T-helper 2 cell (primary cell): ENCODE measurements at regions not wholly inside any gene's neighbourhood (a gene's known extent, or its start where the extent isn't known, plus 50 kb on each side); places are given as distances from the start of the nearest gene placed in this dataset.
A peak's percentile ranks its signal among the peaks of the same experiment; 100 is the strongest.
"Not testable (repeated sequence)": the region's sequence is repeated elsewhere in the genome, so short reads cannot be mapped to it uniquely, and the experiment has no call there.

ENCODE experiments used
- DNase-seq, 5 experiments: peaks; one replicate each; pipeline versions ENCODE4 v3.0.0 to v3.0.0-alpha.2; 2012 to 2022

GRCh38 chr13:94902722-94903407, 190.5 kb upstream of the SOX21 start:
- DNase-seq, result no peak

GRCh38 chr13:94901070-94901469, 188.7 kb upstream of the SOX21 start:
- no peak for DNase-seq

DNA sequence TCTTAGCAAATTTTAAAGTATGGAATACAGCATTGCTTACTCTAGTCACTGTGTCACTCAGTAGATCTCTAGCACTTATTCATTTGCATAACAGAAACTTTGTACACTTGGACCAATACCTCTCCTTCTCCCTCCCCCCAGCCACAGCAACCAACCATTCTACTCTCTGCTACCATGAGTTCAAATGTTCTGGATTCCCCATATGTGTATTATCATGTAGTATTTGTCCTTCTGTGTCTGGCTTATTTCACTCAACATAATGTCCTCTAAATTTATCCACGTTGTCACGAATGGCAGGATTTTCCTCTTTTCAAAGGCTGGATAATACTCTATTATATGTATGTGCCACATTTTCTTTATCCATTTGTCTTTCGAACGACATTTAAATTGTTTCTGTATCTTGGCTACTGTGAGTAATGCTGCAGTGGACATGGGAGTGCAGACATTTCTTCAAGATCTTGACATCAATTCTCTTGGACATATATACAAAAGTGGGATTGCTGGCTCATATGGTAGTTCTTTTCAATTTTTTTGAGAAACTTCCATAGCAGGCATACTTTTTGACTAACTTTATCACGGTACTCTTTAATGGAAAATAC, 184.5 kb upstream of the SOX21 start:
- DNase-seq, result no peak

DNA sequence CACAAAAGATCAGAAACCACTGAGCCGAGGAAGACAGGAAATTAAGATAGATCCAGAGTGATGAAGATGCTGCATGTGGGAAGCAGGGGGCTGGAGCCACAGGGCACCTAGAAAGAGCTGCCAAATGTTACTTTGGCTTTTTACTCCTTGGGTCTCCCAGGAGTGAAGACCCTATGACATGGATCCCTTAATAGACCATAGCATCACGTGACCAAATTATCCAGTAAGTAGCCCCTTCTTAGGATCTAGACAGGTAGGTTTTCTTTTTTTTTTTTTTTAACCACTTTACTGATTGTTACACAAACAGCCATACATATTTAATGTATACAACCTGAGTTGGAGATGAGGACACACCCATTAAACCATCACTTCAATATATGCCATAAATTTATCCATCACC, 183.9 kb upstream of the SOX21 start:
- DNase-seq, result no peak

DNA sequence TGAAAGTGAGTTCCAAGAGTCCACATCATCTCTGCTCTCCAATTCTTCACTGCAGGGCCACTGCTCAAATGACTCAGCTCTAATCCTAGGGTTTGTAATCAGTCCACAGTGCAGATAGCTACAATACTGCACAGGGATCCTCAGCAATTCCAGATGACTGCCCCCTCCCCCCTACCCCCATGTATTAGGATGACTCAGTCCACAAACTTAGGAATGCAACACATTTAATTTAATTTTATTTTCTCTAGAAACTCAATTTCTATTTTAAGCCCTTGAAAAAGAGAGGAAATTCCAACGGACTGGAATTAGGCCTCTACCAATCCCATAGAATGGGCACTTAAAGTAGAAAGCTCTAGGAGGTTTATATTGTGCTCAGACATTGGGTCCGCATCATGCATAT, 173.8 kb upstream of the SOX21 start:
- no peak for DNase-seq

- DNase-seq, result no peak
Observed at GRCh38 chr13:94880463-94880862, 168.1 kb upstream of the SOX21 start.

DNA sequence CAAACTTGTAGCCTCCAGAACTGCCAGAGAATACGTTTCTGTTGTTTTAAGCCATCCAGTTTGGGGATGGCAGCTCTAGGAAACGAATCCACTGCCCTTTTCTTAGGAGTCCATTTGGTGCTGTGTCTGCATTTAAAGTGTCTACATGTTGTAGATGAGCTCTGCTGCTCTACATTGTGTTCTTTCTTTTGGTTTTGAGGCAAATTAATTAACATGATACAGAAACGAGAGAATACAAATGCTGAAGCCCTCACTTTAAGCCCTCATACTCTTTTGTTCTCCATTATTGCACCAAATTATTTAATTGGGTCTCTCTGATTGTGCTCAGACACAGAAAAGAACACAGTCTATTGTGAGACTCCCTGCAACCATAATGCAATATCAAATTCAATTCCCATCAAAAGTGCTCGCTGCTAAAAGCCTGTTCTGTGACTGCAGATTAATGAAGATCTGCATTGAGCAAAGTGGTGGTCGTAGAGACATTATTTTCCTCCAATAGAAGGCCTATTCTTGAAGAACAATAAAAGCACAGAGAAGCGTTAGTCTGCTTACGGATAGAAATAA, 166.3 kb upstream of the SOX21 start:
- no peak for DNase-seq

DNA sequence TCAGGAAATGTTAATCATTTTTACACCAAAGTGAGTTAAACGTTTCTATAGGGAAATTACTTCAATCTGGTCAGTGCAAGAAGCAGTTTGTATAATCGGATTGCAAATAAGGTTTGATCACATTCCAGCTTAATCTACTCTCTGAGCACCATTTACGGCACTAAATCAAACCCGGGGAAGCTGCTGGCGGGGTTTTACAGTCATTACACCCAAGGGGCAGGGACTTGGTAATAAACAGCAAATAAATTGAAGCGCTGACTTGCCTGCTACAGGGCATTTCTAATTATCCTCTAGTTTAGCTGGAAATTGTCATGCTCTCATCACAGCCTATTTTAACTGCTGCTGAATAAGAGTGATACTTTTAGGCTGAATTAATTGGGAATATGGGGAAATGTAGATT, 152.1 kb upstream of the SOX21 start:
- DNase-seq, result no peak

DNA sequence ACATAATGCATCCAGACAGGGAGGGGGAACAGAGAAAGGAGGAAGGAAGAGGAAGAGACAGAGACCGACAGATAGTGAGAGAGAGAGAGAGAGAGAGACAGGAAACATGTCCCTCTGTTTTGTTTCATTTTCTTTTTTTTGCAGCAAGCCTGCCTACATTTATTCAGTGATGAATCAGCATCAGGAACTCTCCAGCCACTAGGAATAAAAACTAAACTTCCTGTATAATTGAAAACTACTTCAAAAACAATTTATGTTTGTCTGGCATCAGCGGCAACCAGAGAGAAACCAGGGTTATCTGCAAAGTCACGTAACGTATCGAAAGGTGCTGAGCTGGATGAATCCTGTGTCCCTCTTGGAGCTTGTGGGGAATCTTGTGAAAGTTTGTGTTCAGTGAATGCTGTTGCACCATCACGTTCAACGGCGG, 148.6 kb upstream of the SOX21 start:
- peak in 1 of 5 experiments; percentile 48 for DNase-seq

- DNase-seq, result no peak
Observed at GRCh38 chr13:94859811-94860210, 147.5 kb upstream of the SOX21 start.

DNA sequence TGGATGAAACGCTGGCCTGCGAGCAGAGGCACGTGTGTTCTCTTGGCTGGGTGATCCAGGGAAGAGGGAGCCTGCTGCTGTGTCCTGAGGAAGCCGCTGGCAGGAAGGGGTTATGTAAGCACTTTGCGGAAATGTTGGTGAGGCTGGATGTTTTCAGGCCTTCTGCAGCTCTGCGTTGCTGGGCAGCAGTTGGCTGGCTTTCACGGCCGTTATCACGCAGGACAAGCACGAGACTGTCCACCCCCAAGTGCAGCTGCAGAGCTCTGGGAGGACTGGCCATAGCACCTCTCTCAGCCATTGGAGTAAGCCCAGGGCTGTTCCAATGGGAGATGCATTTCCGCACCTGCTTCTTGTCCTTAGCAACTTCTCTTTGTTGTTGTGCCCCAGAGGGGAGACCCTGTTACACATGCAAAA, 146.9 kb upstream of the SOX21 start:
- no peak for DNase-seq

- no peak for DNase-seq
Observed at GRCh38 chr13:94858856-94859255, 146.5 kb upstream of the SOX21 start.

GRCh38 chr13:94854688-94855087, 142.3 kb upstream of the SOX21 start:
- peak in 1 of 5 experiments; percentile 39 for DNase-seq

DNA sequence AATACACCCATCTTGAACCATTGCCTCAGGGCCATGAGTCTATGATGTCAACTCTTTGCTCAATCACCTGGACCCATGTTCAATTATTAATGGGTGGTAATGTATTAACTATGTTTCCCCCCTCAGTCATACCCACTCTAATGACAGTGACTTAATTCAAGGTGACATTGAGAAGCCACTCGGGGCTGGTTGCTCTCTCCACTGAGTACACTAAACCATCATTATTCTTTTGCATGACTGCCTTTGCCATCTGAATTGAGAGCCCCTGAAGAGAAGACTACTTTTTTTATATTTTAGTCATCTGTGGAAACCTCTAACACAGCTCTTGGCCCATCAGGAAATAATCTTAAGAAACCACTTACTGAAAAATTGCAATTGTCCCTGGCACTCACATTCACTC, 139.2 kb upstream of the SOX21 start:
- no peak for DNase-seq

DNA sequence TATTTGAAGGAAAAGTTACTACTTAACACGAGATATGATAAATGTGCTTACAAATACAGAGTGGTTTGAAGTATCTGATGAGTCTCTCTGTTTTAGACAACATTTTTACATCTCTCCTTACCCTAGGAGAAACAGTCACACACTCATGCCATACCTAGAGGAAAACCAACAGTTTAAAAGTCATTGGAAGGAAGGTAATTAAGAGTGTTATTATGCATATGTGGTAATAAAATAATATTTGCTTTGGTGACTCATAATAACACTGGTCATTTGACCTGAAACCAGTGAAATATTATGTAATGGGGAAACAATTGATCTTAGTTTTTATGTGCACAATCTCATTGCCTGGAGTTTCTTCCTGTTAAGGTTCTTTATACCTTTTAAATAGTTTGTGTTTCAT, 136.9 kb upstream of the SOX21 start:
- no peak for DNase-seq

DNA sequence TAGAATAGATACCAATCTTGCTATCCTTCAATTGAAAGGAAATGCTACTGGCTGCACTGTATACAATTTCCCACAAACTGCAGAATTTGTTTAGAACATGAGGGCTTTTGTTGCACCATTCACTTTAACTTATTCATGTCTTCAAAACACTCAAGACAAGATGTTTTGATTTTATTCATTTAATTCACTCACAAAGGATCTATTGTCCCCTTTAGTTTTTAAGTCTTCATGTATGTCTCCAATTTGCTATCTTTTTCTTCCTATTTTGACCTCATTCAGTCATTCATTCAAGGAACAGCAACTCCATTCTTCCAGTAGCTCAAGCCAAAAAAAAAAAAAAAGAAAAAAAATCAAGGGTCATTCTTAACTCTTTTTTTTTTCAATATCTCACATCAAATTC, 130.6 kb upstream of the SOX21 start:
- no peak for DNase-seq

- not testable (repeated sequence) for DNase-seq
Observed at GRCh38 chr13:94837056-94837455, 124.7 kb upstream of the SOX21 start.

DNA sequence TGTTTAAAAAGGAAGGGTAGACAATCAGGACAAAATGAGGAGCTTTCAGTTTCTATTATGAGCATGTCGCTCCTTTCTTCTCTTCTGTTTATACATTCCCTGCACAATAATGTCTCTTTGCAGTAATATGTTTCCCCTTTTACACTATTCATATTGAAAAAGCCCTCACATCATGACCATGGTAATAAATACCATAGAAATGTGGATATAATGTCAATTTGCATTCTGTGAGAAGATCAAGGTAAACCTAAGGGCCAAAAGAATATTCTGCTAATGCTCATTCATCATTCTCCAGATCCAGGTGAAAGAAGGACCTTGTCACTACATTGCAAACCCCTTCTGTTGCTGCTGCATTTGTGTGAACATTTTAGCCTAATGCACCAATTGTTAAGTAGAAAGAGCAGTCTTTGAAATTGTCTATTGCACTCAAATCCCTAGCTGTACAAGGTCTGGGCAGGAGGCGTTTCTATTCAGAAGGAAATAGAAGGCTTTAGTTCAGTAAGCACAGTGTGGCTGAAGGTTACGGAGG, 117.6 kb upstream of the SOX21 start:
- DNase-seq, result no peak

- no peak for DNase-seq
Observed at GRCh38 chr13:94829185-94829836, 117.0 kb upstream of the SOX21 start.

DNA sequence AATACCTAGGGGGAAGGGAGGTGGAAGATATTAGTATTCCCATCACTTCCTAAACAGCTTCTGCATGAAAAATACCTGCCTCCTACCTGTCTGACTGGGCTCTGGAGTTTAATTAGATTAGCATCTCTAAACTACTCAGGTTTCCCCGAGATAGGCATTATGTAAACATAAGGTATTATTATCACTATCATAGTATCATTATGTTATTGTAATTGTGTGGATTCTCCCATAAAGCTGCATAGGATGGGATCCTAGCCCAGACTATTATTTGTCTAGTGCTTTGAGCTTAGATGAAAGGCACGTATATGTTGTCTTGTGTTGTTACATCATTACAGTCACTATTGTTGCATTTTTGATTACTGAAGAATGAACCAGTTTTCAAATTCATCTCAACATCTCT, 115.2 kb upstream of the SOX21 start:
- no peak for DNase-seq

- DNase-seq, result no peak
Observed at GRCh38 chr13:94825507-94825906, 113.2 kb upstream of the SOX21 start.

DNA sequence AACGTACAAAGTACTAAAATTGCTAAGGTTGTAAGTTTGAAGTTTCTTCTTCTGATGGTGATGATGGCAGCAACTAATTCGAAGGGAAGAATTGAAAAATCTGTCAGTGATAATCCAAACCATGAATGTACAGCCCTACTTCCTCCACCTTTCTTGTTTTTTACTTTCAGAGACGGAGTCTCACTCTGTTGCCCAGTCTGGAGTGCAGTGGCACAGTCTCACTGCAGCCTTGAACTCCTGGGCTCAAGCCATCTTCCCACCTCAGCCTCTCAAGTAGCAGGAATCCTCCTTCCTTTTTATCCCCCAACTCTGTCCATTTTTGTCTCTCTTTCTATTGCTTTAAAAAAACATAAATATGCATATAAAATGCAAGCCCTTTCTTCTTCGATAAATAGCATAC, 112.3 kb upstream of the SOX21 start:
- DNase-seq, result no peak

DNA sequence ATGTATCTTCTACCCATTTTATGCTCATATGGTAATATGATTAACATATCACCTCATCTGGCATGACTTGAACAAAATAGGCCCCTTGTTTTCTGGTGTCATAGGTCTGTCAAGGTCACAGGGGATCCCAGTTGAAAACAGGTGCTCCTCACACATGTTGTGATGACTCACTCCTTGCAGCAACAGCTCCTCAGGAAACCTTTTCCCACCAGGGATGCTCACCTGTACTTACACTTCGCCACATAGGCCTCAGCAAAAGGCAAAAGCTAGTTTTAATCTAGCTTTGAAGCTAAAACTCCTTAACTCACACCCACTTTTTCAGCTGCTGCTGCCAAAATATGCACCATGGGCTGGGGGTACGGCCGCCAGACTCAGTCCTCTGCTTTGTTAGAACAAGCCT, 110.0 kb upstream of the SOX21 start:
- DNase-seq, result no peak

- no peak for DNase-seq
Observed at GRCh38 chr13:94816256-94816655, 103.9 kb upstream of the SOX21 start.
